CD14-positive monocyte (primary cell): ENCODE measurements at regions not wholly inside any gene's neighbourhood (a gene's known extent, or its start where the extent isn't known, plus 50 kb on each side); places are given as distances from the start of the nearest gene placed in this dataset.

Experiments
- DNase-seq, 3 donors: peaks; one replicate each; pipeline ENCODE4 v3.0.0-alpha.2; 2011 to 2022
- H2AFZ ChIP-seq: 2 replicates; pipeline ENCODE4 v1.6.0; 2012; ENCODE audit warnings: mild to moderate bottlenecking, low read depth, low read length, inconsistent platforms; ENCODE audit not compliant: insufficient read depth, poor library complexity, severe bottlenecking
- H3K27ac ChIP-seq, 2 donors: 1 replicate in 1 of 2; 2 replicates in 1 of 2; pipeline ENCODE4 v1.5.1; 2012 to 2013; ENCODE audit warnings: low read length in 2 of 2, control low read depth in 1 of 2, inconsistent platforms in 1 of 2, low read depth in 1 of 2, mild to moderate bottlenecking in 1 of 2
- H3K27me3 ChIP-seq, 2 donors: one replicate each; pipeline versions ENCODE4 v1.6.0 to v1.6.1; 2011 to 2013; ENCODE audit warnings: low read length in 2 of 2; ENCODE audit not compliant: control insufficient read depth in 2 of 2, insufficient read depth in 2 of 2
- H3K36me3 ChIP-seq, 2 donors: replicated peaks in 1 of 2; 1 replicate in 1 of 2; 2 replicates in 1 of 2; pipeline versions ENCODE4 v1.5.1 to v1.6.1; 2012 to 2013; ENCODE audit warnings: low read length in 2 of 2, control low read depth in 1 of 2, inconsistent platforms in 1 of 2, mild to moderate bottlenecking in 1 of 2; ENCODE audit not compliant: insufficient read depth in 2 of 2, control insufficient read depth in 1 of 2
- H3K4me1 ChIP-seq, 2 donors: 1 replicate in 1 of 2; 2 replicates in 1 of 2; pipeline versions ENCODE4 v1.5.1 to v1.6.1; 2012 to 2013; ENCODE audit warnings: low read length in 2 of 2, control low read depth in 1 of 2, inconsistent platforms in 1 of 2, mild to moderate bottlenecking in 1 of 2, moderate library complexity in 1 of 2; ENCODE audit not compliant: insufficient read depth in 2 of 2, control insufficient read depth in 1 of 2
- H3K4me2 ChIP-seq: replicated peaks from 2 replicates; pipeline ENCODE3; 2012; ENCODE audit warnings: low read length, moderate library complexity, mild to moderate bottlenecking; ENCODE audit not compliant: poor library complexity, severe bottlenecking; ENCODE audit errors: extremely low read depth
- H3K4me3 ChIP-seq, 3 experiments: fragments of 200-600 bp in 1 of 3; sonication (generic) in 1 of 3; replicated peaks in 1 of 3; 1 replicate in 2 of 3; 2 replicates in 1 of 3; pipeline ENCODE4 v1.5.1; 2011 to 2013; ENCODE audit warnings: low read length in 3 of 3, mild to moderate bottlenecking in 3 of 3, control low read depth in 2 of 3, low read depth in 2 of 3, inconsistent platforms in 1 of 3, moderate library complexity in 1 of 3
- H3K79me2 ChIP-seq: 2 replicates; pipeline ENCODE4 v1.6.0; 2012; ENCODE audit warnings: mild to moderate bottlenecking, control low read depth, inconsistent platforms, low read length, moderate library complexity; ENCODE audit not compliant: insufficient read depth
- H3K9ac ChIP-seq: 2 replicates; pipeline ENCODE4 v1.6.0; 2017; ENCODE audit warnings: low read length, mild to moderate bottlenecking; ENCODE audit not compliant: insufficient read depth, poor library complexity, severe bottlenecking
- H3K9me3 ChIP-seq, 2 donors: replicated peaks in 1 of 2; 1 replicate in 1 of 2; 2 replicates in 1 of 2; pipeline versions ENCODE4 v1.5.1 to v1.6.1; 2012 to 2013; ENCODE audit warnings: low read length in 2 of 2, control low read depth in 1 of 2; ENCODE audit not compliant: control insufficient read depth in 1 of 2, insufficient read depth in 1 of 2
- H4K20me1 ChIP-seq: 2 replicates; pipeline ENCODE4 v1.6.0; 2012; ENCODE audit warnings: mild to moderate bottlenecking, low read length, control low read depth, moderate library complexity; ENCODE audit not compliant: insufficient read depth
- H3K27ac Mint-ChIP-seq, 7 donors: one replicate each; pipeline ENCODE4 v1.8.0; 2020; ENCODE audit warnings: mild to moderate bottlenecking in 7 of 7, mixed read lengths in 7 of 7, moderate library complexity in 6 of 7, inconsistent platforms in 2 of 7
- H3K27me3 Mint-ChIP-seq, 3 donors: one replicate each; pipeline ENCODE4 v1.8.0; 2021 to 2022; ENCODE audit warnings: low read depth in 3 of 3, mild to moderate bottlenecking in 3 of 3, mixed read lengths in 3 of 3, moderate library complexity in 3 of 3, inconsistent platforms in 1 of 3
- H3K36me3 Mint-ChIP-seq, 2 donors: one replicate each; pipeline ENCODE4 v1.8.0; 2020; ENCODE audit warnings: mixed read lengths in 2 of 2, inconsistent platforms in 1 of 2, mild to moderate bottlenecking in 1 of 2
- H3K4me1 Mint-ChIP-seq: one replicate; pipeline ENCODE4 v1.8.0; 2020; ENCODE audit warnings: mild to moderate bottlenecking, mixed read lengths
- H3K4me3 Mint-ChIP-seq, 2 donors: one replicate each; pipeline ENCODE4 v1.8.0; 2020; ENCODE audit warnings: mild to moderate bottlenecking in 2 of 2, mixed read lengths in 2 of 2, moderate library complexity in 1 of 2
- H3K9me3 Mint-ChIP-seq, 7 donors: one replicate each; pipeline ENCODE4 v1.8.0; 2020 to 2022; ENCODE audit warnings: mixed read lengths in 7 of 7, mild to moderate bottlenecking in 6 of 7, moderate library complexity in 6 of 7, inconsistent platforms in 2 of 7
- CTCF ChIP-seq: fragments of 200-600 bp; IDR thresholded peaks from one replicate; pipeline ENCODE4 v1.8.0; 2022; ENCODE audit warnings: antibody characterized with exemption, mild to moderate bottlenecking
- WGBS: methylation state at CpG from one replicate; pipeline ENCODE4 v1.1.5; 2013; ENCODE audit warnings: missing lambda C conversion rate; ENCODE audit not compliant: insufficient coverage; 5-methylcytosine and 5-hydroxymethylcytosine counted together
- intact Hi-C, 2 donors: fragments of 100-400 bp; cut with micrococcal nuclease; formaldehyde crosslinking; loops; one replicate each; pipeline versions ENCODE4 v1.15.0 to v1.15.1; 2023

- Histone ChIP-seq H2AFZ (no peak overlapping the region), H3K27me3 (no peaks in the 10 kb centered on the region), H3K9ac (no peak overlapping the region), H3K9me3 (no peaks in the 10 kb centered on the region), H3K4me2 (no peak overlapping the region), H3K4me3 (no peak overlapping the region), H3K27ac (no peak overlapping the region), H3K4me1 (no peaks in the 10 kb centered on the region), H3K36me3 (no peaks in the 10 kb centered on the region), H3K79me2 (no peaks in the 10 kb centered on the region), H4K20me1 (no peaks in the 10 kb centered on the region)
- intact Hi-C loops, result no loop called here
- Mint-ChIP-seq H3K27me3 (no peaks in the 10 kb centered on the region), H3K9me3 (peaks cover 0 to 3% (median 0%) of the 10 kb centered on the region in 7 donors), H3K27ac (no peak overlapping the region), H3K4me3 (no peak overlapping the region), H3K36me3 (no peaks in the 10 kb centered on the region), H3K4me1 (no peaks in the 10 kb centered on the region)
- WGBS, result 87% methylated on average over 3 of the region's 5 CpGs
- TF ChIP-seq CTCF, result no peak
- DNase-seq, result no peak
These were observed 445.5 kb downstream of the MED10 start for GRCh38 chr5:5932824-5933223.

GRCh38 chr5:5930561-5930960 is 447.8 kb downstream of the MED10 start:
- Mint-ChIP-seq H3K9me3 (peaks cover 0 to 3% (median 0%) of the 10 kb centered on the region in 7 donors), H3K36me3 (no peaks in the 10 kb centered on the region), H3K4me1 (no peaks in the 10 kb centered on the region), H3K27me3 (no peaks in the 10 kb centered on the region), H3K4me3 (no peak overlapping the region), H3K27ac (no peak overlapping the region)
- H3K79me2 ChIP-seq, result no peaks in the 10 kb centered on the region
- H3K27me3 ChIP-seq, result no peaks in the 10 kb centered on the region
- TF ChIP-seq CTCF, result no peak
- no peak for DNase-seq
- intact Hi-C loops, result no loop called here
- H3K4me2 ChIP-seq, result no peak overlapping the region
- H3K9ac ChIP-seq, result no peak overlapping the region
- H3K4me1 ChIP-seq, result no peaks in the 10 kb centered on the region
- no CpG with 5 or more reads among the region's 2 CpGs for WGBS
- H3K36me3 ChIP-seq, result no peaks in the 10 kb centered on the region
- no peak overlapping the region for H3K27ac ChIP-seq
- no peak overlapping the region for H3K4me3 ChIP-seq
- H4K20me1 ChIP-seq, result no peaks in the 10 kb centered on the region
- H2AFZ ChIP-seq, result no peak overlapping the region
- no peaks in the 10 kb centered on the region for H3K9me3 ChIP-seq
